ENCODE measurements at regions not wholly inside any gene's neighbourhood (a gene's known extent, or its start where the extent isn't known, plus 50 kb on each side); places are given as distances from the start of the nearest gene placed in this dataset.

DNA sequence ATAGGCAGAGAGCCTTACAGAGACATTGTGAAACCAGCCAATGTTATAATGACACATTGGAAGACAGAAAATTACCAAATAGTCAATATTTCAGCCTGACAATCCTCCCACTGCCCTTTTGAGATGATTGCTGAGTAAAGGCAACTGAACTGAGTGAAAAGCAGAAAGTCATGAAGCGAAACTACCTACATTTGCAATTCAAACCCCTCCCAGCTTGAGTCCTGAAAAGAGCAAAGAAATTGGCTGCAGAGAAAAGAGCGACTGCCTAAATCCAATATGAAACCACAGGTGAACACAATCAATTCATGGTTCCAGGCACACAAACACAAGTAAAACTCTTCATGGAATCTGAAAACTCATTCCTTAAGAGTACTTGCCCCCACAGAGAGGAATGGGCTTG is 143.4 kb upstream of the CHRM3 start:
- no peaks in the 10 kb centered on the region for H3K4me1 Mint-ChIP-seq

DNA sequence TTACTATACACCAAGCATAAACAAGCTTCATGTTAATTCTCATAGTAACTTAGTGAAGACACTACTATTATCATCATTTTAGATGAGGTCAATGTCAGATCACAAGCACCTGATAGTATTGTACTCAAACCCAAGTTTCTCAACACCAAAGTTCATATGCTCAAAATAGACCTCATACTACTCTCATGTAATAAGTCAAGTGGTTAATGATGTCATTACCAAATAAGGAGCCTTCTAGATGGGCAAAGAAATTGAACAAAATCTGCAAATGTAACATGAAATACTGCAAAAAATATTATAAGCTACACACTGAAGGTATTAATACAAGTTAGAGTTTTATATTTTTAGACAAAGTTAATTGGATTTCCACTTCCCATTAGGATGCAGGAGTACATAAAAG is 144.0 kb upstream of the CHRM3 start:
- Mint-ChIP-seq H3K27ac (no peak overlapping the region), H3K9me3 (no peaks in the 10 kb centered on the region), H3K27me3 (no peaks in the 10 kb centered on the region), H3K4me3 (no peak overlapping the region), H3K4me1 (no peaks in the 10 kb centered on the region), H3K36me3 (no peaks in the 10 kb centered on the region)

More for the DNA sequence above, 143.4 kb upstream of the CHRM3 start:
- H3K27me3 Mint-ChIP-seq, result no peaks in the 10 kb centered on the region
- no peak overlapping the region for H3K27ac Mint-ChIP-seq
- H3K4me3 Mint-ChIP-seq, result no peak overlapping the region
- no peaks in the 10 kb centered on the region for H3K9me3 Mint-ChIP-seq
- H3K36me3 Mint-ChIP-seq, result no peaks in the 10 kb centered on the region

DNA sequence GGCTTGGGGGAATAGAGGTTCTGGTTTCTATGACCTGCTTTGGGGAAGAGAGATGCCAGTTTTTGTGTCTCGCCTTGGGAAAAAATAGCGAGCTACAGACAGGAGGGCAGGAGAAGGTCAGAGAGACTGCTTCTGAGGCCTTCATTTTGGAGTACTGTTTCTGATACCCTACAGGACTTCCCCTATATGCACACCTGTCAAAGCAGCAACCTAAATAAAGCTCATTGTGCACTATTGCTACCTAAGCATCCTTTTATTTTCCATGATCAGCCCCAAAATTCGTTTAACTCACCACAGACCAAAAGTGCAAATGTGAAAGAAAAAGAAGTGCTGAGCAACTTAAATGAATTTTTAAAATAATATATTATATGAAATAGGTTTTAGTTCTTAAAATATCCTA is 145.6 kb upstream of the CHRM3 start:
- Mint-ChIP-seq H3K9me3 (no peaks in the 10 kb centered on the region), H3K4me1 (no peaks in the 10 kb centered on the region), H3K4me3 (no peak overlapping the region), H3K27ac (no peak overlapping the region), H3K36me3 (no peaks in the 10 kb centered on the region), H3K27me3 (no peaks in the 10 kb centered on the region)

DNA sequence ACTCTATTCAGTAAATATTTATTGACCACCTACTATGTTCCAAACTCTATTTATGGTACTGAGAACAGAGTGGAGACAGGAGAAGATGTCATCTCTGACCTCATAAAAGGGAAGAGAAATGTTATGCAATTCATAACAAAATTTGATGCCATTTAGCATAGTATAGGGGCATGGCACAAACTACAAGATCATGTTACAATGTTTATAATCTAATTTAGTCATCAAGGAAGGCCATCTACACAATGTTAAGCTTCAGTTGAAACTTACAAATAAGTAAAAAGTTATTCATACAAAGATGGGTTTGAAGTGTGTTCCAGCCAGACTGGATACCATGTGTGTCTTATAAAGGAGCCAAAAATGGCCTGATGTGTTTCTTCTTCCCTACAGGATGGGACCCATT is 146.8 kb upstream of the CHRM3 start:
- no peaks in the 10 kb centered on the region for H3K9me3 Mint-ChIP-seq
- H3K4me1 Mint-ChIP-seq, result no peaks in the 10 kb centered on the region
- H3K36me3 Mint-ChIP-seq, result no peaks in the 10 kb centered on the region
- no peaks in the 10 kb centered on the region for H3K27me3 Mint-ChIP-seq
- H3K4me3 Mint-ChIP-seq, result no peak overlapping the region
- H3K27ac Mint-ChIP-seq, result no peak overlapping the region

DNA sequence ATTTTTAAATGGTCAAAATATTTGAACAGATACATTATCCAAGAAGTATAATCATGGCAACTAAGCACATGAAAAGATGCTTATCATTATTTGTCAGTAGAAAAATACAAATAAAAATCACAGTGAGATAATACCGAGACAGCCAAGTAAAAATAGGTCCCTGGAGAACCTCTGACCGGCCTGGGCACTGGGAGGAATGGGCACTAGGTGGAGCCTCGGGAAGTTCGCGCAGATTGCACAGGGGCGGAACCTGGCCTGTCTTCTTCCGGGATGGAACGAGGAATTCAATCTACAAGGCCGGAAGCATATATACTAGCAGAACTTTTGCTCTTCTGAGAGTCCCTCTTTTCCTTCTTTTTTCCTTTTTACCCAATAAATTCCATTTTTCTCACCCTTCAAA is 148.5 kb upstream of the CHRM3 start:
- H3K27ac Mint-ChIP-seq, result no peak overlapping the region
- H3K9me3 Mint-ChIP-seq, result no peaks in the 10 kb centered on the region
- no peak overlapping the region for H3K4me3 Mint-ChIP-seq
- H3K4me1 Mint-ChIP-seq, result no peaks in the 10 kb centered on the region
- no peaks in the 10 kb centered on the region for H3K27me3 Mint-ChIP-seq
- H3K36me3 Mint-ChIP-seq, result no peaks in the 10 kb centered on the region

DNA sequence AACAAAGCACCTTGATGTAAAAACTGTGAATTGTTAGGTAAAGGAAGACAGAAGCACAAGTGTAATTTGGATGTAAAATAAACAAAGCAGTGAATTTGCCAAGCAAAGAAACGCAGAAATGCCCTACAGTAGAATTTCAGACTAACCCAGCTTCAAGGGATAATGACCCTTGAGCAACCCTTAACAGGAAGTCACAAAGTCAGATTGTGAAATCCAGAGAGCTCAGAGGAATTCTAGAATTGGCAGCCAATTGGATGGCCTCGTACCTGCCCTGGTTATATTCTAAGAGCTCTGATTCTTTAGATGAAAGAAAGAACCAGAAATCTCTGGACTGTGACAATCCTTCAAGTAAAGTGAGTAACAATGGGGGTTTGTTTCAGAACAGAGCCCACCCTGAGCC is 152.7 kb upstream of the CHRM3 start:
- Mint-ChIP-seq H3K27me3 (peaks cover 2% of the 10 kb centered on the region), H3K36me3 (no peaks in the 10 kb centered on the region), H3K4me3 (no peak overlapping the region), H3K9me3 (no peaks in the 10 kb centered on the region), H3K27ac (no peak overlapping the region), H3K4me1 (no peaks in the 10 kb centered on the region)

DNA sequence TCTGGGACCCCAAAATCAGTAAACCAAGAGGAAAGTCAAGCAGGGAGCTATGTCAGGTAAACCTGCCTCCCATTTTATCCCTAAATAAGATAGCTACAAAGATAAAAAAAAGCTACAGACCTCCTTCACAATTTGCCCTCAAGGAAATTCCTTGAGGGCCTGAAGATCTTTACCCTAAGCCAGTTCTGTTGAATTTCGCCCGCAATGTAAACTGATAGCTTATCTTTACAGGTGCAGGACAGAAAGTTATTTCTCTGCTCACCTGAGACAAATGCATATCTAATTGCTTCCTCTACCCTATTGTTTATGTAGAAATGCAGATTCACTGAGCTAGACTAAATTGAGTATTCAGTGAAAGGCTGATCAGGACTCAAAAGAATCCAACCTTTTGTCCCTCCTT is 153.4 kb upstream of the CHRM3 start:
- peaks cover 4% of the 10 kb centered on the region for H3K9me3 Mint-ChIP-seq
- no peaks in the 10 kb centered on the region for H3K4me1 Mint-ChIP-seq
- no peak overlapping the region for H3K27ac Mint-ChIP-seq
- H3K36me3 Mint-ChIP-seq, result no peaks in the 10 kb centered on the region
- peaks cover 2% of the 10 kb centered on the region for H3K27me3 Mint-ChIP-seq
- no peak overlapping the region for H3K4me3 Mint-ChIP-seq

DNA sequence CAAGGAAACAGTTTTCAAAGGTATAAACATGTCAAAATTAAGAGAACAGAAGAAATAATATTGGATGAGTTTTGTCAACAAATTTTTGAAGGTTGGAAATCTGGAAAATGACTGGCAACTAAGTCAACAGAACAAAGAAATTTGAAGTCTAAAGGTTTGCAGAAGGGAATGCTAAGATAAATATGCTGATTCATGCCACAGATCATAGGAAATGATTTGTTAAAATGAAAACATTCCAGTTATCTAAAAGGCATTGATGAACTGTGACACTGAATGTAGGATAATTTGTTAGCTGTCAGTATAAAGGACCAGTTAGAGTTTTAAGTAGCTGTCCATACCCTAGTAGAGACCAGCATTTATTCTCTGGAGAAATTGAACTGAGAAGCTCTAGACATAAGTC is 157.9 kb upstream of the CHRM3 start:
- Mint-ChIP-seq H3K9me3 (peaks cover 28% of the 10 kb centered on the region), H3K27ac (no peak overlapping the region), H3K4me3 (no peak overlapping the region)

DNA sequence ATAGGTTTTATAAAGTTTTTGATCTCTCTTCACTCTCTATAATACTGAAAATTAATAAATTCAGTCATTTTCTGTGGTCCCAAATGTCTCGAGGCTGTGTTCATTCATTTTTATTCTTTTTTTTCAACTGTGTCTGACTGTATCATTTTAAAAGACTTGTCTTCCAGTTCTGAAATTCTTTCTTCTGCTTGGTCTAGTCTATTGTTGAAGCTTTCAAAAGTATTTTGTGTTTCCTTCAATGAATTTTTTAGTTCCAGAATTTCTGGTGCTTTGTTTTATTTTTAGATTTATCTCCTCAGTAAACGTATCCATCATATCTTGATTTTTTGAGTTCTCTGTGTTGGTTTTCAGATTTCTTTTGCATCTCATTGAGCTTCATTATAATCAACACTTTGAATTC is 161.0 kb upstream of the CHRM3 start:
- H3K27ac Mint-ChIP-seq, result no peak overlapping the region
- H3K27me3 Mint-ChIP-seq, result no peaks in the 10 kb centered on the region
- H3K36me3 Mint-ChIP-seq, result no peaks in the 10 kb centered on the region
- peaks cover 44% of the 10 kb centered on the region for H3K9me3 Mint-ChIP-seq
- H3K4me3 Mint-ChIP-seq, result no peak overlapping the region
- no peaks in the 10 kb centered on the region for H3K4me1 Mint-ChIP-seq

More for the DNA sequence above, 157.9 kb upstream of the CHRM3 start:
- H3K27me3 Mint-ChIP-seq, result peaks cover 2% of the 10 kb centered on the region
- H3K4me1 Mint-ChIP-seq, result no peaks in the 10 kb centered on the region
- no peaks in the 10 kb centered on the region for H3K36me3 Mint-ChIP-seq

DNA sequence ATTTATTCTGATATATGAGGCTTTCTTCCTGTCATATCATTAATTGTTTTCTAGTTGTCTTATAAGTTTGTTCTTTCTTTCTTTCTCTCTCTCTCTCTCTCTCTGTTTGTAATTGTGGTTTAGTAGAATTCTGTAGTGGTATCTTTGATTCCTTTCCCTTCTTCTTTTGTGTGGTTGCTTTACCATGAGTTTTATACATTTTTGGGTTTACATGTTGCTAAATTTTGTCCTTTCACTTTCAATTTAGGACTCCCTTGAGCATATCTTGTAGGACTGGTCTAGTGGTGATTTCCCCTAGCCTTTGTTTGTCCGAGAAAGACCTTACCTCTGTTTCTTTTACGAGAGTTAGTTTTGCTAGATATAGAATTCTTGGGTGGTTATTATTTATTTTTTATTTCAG is 162.3 kb upstream of the CHRM3 start:
- no peaks in the 10 kb centered on the region for H3K4me1 Mint-ChIP-seq
- H3K4me3 Mint-ChIP-seq, result no peak overlapping the region
- no peaks in the 10 kb centered on the region for H3K36me3 Mint-ChIP-seq
- H3K27ac Mint-ChIP-seq, result no peak overlapping the region
- peaks cover 47% of the 10 kb centered on the region for H3K9me3 Mint-ChIP-seq
- no peaks in the 10 kb centered on the region for H3K27me3 Mint-ChIP-seq

DNA sequence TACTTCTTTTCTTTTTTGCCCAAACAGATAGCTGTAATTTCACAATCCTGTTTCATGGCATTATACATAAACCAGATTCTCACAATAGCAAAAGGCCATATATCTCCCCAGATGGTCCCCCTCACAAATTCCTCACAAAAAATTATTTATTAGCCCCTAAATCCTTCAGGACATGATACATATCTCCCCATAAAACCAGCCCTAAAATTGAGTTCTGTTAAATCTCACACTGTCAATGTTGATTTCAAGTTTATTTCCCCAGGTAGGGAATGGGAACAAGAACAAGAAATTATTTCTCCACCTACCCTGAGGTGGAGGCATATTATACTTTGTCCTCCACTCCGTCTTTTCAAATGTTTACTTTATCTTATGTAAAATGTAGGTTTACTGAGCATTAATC is 163.4 kb upstream of the CHRM3 start:
- Mint-ChIP-seq H3K4me3 (no peak overlapping the region), H3K4me1 (no peaks in the 10 kb centered on the region), H3K9me3 (peaks cover 44% of the 10 kb centered on the region), H3K27me3 (no peaks in the 10 kb centered on the region), H3K27ac (no peak overlapping the region), H3K36me3 (no peaks in the 10 kb centered on the region)

DNA sequence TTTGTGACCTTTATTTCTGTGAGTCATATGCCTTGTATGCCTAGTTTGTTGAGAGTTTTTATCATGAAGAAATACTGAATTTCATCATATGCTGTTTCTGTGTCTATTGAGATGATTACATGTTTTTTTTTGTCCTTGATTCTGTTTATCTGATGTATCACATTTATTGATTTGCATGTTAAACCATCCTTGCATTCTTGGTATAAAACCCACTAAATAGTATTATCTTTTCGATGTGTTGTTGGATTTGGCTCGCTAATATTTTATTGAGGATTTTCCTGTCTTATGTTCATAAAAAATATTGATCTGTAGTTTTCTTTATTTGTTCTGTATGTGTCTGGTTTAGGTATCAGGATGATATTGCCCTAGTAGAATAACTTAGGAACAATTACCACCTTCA is 164.7 kb upstream of the CHRM3 start:
- no peaks in the 10 kb centered on the region for H3K27me3 Mint-ChIP-seq
- peaks cover 40% of the 10 kb centered on the region for H3K9me3 Mint-ChIP-seq
- no peaks in the 10 kb centered on the region for H3K4me1 Mint-ChIP-seq
- H3K27ac Mint-ChIP-seq, result no peak overlapping the region
- H3K36me3 Mint-ChIP-seq, result no peaks in the 10 kb centered on the region
- H3K4me3 Mint-ChIP-seq, result no peak overlapping the region

DNA sequence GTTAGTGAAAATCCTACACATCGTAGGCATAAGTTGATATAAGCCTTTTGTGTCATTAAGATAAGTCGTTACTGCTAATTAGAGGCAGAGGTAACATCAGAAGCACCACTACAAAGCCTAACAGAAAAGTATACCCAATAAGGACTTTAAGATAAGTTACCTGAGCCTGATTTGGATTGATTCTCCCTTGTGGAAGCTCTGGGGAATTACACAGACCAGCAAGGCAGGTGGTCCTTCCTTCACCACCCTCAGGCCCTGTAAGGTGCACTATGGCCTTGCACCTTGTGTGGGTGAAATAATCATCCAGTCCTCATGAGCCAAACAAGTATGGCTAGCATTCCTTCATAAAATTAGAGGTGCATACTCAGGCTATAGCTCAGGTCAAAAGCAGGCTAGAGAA is 166.7 kb upstream of the CHRM3 start:
- Mint-ChIP-seq H3K36me3 (no peaks in the 10 kb centered on the region), H3K4me3 (no peak overlapping the region), H3K27me3 (no peaks in the 10 kb centered on the region), H3K27ac (no peak overlapping the region), H3K4me1 (no peaks in the 10 kb centered on the region), H3K9me3 (peaks cover 30% of the 10 kb centered on the region)

DNA sequence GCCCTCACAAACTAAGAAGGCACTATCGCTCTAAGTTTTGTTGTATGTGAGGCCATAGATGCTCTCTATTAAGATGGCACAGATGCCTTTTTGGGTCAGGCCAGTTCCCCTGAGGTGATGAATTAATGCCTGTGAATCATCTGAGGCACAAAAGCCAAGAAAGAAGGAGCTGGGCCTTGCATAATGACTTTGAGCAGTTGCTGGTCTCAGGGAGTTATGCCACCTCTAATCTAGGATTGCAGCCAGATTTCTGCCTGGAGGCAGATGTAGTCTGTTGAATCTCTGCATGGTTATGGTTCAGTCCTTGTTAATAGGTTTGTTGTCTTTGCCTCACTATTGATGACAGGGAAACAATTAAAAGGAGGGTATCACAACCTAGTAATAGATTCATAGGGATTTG is 168.1 kb upstream of the CHRM3 start:
- Mint-ChIP-seq H3K4me1 (no peaks in the 10 kb centered on the region), H3K9me3 (peaks cover 23% of the 10 kb centered on the region), H3K36me3 (no peaks in the 10 kb centered on the region), H3K27me3 (no peaks in the 10 kb centered on the region), H3K4me3 (no peak overlapping the region), H3K27ac (no peak overlapping the region)

DNA sequence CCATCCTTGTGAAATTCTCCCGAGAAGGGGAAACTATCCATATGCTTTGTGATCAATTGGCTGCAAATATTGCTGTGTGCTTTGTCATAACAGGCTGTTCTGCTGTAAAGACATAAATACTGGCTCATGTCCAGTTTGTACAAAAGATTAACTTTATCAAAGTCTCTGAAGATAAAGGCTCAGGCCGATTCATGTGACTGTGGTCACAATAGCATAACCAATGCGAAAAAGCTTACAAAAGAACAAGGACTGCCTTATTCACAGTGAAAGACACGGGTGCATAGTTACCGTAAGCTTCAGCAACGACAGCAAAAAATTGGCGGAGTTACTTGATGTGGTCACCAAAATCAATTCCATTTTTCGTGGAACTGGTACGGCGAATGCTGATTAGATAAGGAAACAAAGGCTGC is 173.6 kb upstream of the CHRM3 start:
- no peak overlapping the region for H3K27ac Mint-ChIP-seq
- H3K27me3 Mint-ChIP-seq, result no peaks in the 10 kb centered on the region
- no peak overlapping the region for H3K4me3 Mint-ChIP-seq
- H3K9me3 Mint-ChIP-seq, result peaks cover 7% of the 10 kb centered on the region
- no peaks in the 10 kb centered on the region for H3K4me1 Mint-ChIP-seq
- H3K36me3 Mint-ChIP-seq, result no peaks in the 10 kb centered on the region

DNA sequence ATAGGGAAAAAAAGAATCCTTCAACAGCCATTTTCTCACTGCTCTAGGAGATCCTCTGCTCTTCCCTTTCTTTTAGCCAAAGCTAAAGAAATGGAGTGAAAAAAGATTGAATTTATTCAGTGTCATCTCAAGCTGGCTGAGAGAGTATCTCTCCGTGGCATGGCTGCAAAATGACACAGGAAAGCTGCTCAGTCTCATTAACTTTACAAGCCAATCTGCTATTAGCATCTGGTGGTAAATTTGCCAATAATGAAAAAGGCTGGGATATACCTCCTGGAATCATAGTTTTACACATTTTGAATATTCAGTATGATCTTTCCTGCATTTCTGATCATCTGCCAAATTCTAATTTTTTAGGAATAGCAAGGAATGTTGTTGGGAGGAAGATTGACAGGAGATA is 176.8 kb upstream of the CHRM3 start:
- Mint-ChIP-seq H3K27me3 (no peaks in the 10 kb centered on the region), H3K27ac (no peak overlapping the region), H3K9me3 (peaks cover 7% of the 10 kb centered on the region), H3K4me3 (no peak overlapping the region), H3K36me3 (no peaks in the 10 kb centered on the region), H3K4me1 (no peaks in the 10 kb centered on the region)

DNA sequence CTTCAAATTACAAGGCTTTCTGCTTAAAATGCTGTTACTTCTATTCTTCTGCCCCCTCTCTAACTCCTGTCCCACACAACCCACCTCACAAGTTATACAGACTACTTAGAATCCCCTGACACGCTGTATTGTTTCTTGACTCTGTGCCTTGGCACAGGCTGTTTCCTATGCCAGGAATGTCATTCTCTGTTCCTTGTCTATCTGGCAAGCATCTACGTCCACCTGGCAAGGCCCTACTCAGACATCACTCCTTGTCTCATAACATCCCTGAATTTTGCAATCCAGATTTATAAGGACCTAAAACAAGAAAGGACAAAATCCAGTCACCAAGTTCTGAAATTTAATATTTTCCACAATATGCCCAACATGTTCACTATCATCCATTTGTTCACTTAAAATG is 182.0 kb upstream of the CHRM3 start:
- H3K9me3 Mint-ChIP-seq, result no peaks in the 10 kb centered on the region
- H3K4me3 Mint-ChIP-seq, result no peak overlapping the region

DNA sequence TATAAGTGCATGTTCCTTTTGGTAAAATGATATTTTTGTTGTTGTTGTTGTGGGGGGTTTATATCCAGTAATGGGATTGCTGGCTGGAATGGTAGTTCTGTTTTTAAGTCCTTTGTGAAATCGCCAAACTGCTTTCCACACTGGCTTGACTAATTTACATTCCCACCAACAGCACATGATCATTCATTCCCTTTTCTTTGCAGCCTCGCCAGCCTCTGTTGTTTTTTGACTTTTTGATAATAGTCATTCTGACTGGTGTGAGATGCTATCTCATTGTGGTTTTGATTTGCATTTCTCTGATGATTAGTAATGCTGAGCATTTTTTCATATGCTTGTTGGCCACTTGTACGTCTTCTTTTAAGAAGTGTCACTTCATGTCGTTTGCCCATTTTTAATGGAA is 188.5 kb upstream of the CHRM3 start:
- Mint-ChIP-seq H3K4me3 (no peak overlapping the region), H3K4me1 (no peaks in the 10 kb centered on the region), H3K9me3 (peaks cover 5% of the 10 kb centered on the region), H3K36me3 (no peaks in the 10 kb centered on the region), H3K27me3 (no peaks in the 10 kb centered on the region), H3K27ac (no peak overlapping the region)

More for the DNA sequence above, 182.0 kb upstream of the CHRM3 start:
- Mint-ChIP-seq H3K4me1 (no peaks in the 10 kb centered on the region), H3K27me3 (no peaks in the 10 kb centered on the region), H3K27ac (no peak overlapping the region), H3K36me3 (no peaks in the 10 kb centered on the region)
